Mucosa of gallbladder (tissue), 1 donor: ENCODE measurements at regions not wholly inside any gene's neighbourhood (a gene's known extent, or its start where the extent isn't known, plus 50 kb on each side); places are given as distances from the start of the nearest gene placed in this dataset.

ENCODE experiments used
- DNase-seq: peaks from one replicate; pipeline ENCODE4 v3.0.0-alpha.2; 2020; ENCODE audit warnings: low spot score
- donor health status: DM: no; HTN: no; CAD: no.

DNA sequence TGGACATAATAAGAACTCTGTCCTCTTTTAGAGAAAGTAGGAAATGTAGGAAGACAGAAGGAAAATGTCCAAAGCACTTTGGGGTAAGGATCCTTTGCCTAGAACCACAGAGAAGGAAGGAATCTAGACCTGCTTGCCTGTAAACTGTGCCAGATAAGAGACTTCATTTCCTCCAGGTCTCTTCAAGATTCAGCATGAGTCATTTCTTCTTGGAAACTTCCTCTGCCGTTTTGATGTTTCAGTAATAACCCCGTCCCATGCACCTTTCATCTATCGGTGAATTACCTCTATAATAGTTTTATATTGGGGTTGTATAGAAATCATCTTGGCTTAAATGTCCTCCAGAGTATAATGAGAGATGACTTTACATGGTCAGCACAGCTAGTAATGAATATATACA, 63.2 kb upstream of the LRATD1 start:
- no peak for DNase-seq

DNA sequence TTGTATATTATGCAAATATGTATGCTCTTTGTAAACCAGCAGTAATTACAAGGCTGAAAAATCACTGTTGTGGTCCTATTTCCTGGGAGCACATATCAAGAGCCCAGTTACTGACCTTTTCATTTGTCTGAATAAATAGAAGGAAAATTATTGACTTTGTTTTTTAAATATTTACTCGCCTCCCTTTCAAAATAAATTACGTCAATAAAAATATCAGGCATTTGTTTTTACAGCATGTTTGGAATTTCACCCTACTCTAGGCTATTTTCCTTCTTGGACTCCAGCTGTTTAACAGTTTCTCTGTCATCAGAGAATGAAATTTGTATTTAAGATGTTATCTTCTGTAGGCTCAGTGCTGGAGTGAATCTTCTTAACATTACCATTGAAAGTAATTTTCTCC, 59.9 kb upstream of the LRATD1 start:
- DNase-seq = no peak

DNA sequence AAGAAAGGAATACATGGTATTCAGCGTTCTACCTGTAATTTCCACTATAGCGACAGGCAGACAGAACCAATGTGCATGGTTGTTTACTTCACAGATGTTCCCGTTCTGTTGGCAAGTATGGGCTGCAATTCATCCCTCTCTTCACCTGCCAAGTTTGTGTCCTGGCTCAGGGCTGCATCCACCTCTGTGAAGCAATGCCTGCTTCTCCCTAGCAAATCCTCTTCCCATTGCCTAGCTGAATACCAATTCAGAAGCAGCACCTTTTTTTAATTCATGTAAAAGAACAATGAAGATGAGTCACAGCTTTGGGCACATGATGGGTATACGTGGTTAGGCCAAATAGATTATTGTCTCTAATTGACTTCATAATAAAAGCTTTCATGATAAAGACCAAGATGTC, 54.7 kb upstream of the LRATD1 start:
- DNase-seq = no peak
